HepG2 (cell line): ENCODE measurements at regions not wholly inside any gene's neighbourhood (a gene's known extent, or its start where the extent isn't known, plus 50 kb on each side); places are given as distances from the start of the nearest gene placed in this dataset.
A peak's percentile ranks its signal among the peaks of the same experiment; 100 is the strongest.

ENCODE experiments used
- EED ChIP-seq: sonication (generic); formaldehyde crosslinking; IDR thresholded peaks from 2 replicates; pipeline ENCODE4 v1.5.0; 2020; ENCODE audit warnings: mild to moderate bottlenecking, missing genetic modification reagents
- ESRRA ChIP-seq: sonication (generic); formaldehyde crosslinking; IDR thresholded peaks from 2 replicates; pipeline ENCODE4 v1.5.1; 2020; ENCODE audit warnings: mild to moderate bottlenecking, low read depth, missing genetic modification reagents
- FOXK1 ChIP-seq: sonication (generic); formaldehyde crosslinking; IDR thresholded peaks from 2 replicates; pipeline ENCODE4 v1.4.0; 2020; ENCODE audit warnings: low read depth, missing genetic modification reagents, borderline replicate concordance
- FOXM1 ChIP-seq: sonication (generic); formaldehyde crosslinking; IDR thresholded peaks from 2 replicates; pipeline ENCODE4 v1.5.0; 2020; ENCODE audit warnings: missing genetic modification reagents
- GTF3A ChIP-seq: sonication (generic); formaldehyde crosslinking; conservative IDR thresholded peaks from 2 replicates; pipeline ENCODE4 v1.4.0; 2020; ENCODE audit warnings: mild to moderate bottlenecking, missing genetic modification reagents
- HMG20B ChIP-seq: conservative IDR thresholded peaks from 2 replicates; pipeline ENCODE4 v1.6.1; 2016; ENCODE audit warnings: missing genetic modification reagents, missing compliant biosample characterization
- ISL2 ChIP-seq: sonication (generic); formaldehyde crosslinking; IDR thresholded peaks from 2 replicates; pipeline ENCODE4 v1.5.0; 2020; ENCODE audit warnings: missing genetic modification reagents
- MAFG ChIP-seq: sonication (generic); formaldehyde crosslinking; IDR thresholded peaks from 2 replicates; pipeline ENCODE4 v1.5.1; 2020; ENCODE audit warnings: mild to moderate bottlenecking, missing genetic modification reagents
- MXD4 ChIP-seq: IDR thresholded peaks from 2 replicates; pipeline ENCODE4 v1.6.1; 2016; ENCODE audit warnings: mild to moderate bottlenecking, missing biosample characterization, missing genetic modification reagents
- MZF1 ChIP-seq: sonication (generic); formaldehyde crosslinking; IDR thresholded peaks from 2 replicates; pipeline ENCODE4 v1.8.1; 2023; ENCODE audit warnings: mild to moderate bottlenecking, missing genetic modification reagents, borderline replicate concordance
- NFE2L1 ChIP-seq: sonication (generic); formaldehyde crosslinking; IDR thresholded peaks from 2 replicates; pipeline ENCODE4 v1.4.0; 2020; ENCODE audit warnings: missing genetic modification reagents, mild to moderate bottlenecking, borderline replicate concordance
- NFE2L2 ChIP-seq: fragments of 150-350 bp; IDR thresholded peaks from 2 replicates; pipeline ENCODE4 v1.6.1; 2014; ENCODE audit warnings: low read length
- SNAI1 ChIP-seq: sonication (generic); formaldehyde crosslinking; IDR thresholded peaks from 2 replicates; pipeline ENCODE4 v1.5.0; 2020; ENCODE audit warnings: mild to moderate bottlenecking, missing genetic modification reagents, borderline replicate concordance
- TARDBP ChIP-seq: sonication (generic); formaldehyde crosslinking; IDR thresholded peaks from 2 replicates; pipeline ENCODE4 v1.8.0; 2022; ENCODE audit warnings: mild to moderate bottlenecking, missing genetic modification reagents
- TCF7 ChIP-seq: sonication (generic); IDR thresholded peaks from 2 replicates; pipeline ENCODE4 v1.6.1; 2016; ENCODE audit warnings: antibody characterized with exemption, low read depth
- THAP7 ChIP-seq: sonication (generic); formaldehyde crosslinking; IDR thresholded peaks from 2 replicates; pipeline ENCODE4 v1.8.1; 2023; ENCODE audit warnings: mild to moderate bottlenecking, missing genetic modification reagents
- TIGD3 ChIP-seq: sonication (generic); formaldehyde crosslinking; IDR thresholded peaks from 2 replicates; pipeline ENCODE4 v1.5.1; 2020; ENCODE audit warnings: mild to moderate bottlenecking, missing genetic modification reagents, borderline replicate concordance
- ZBTB21 ChIP-seq: sonication (generic); formaldehyde crosslinking; IDR thresholded peaks from 2 replicates; pipeline ENCODE4 v1.4.0; 2020; ENCODE audit warnings: missing genetic modification reagents
- ZNF17 ChIP-seq: sonication (generic); formaldehyde crosslinking; IDR thresholded peaks from 2 replicates; pipeline ENCODE4 v1.5.0; 2020; ENCODE audit warnings: mild to moderate bottlenecking, missing genetic modification reagents
- ZNF260 ChIP-seq: sonication (generic); formaldehyde crosslinking; IDR thresholded peaks from 2 replicates; pipeline ENCODE4 v1.4.0; 2020; ENCODE audit warnings: missing genetic modification reagents, low read depth, mild to moderate bottlenecking, borderline replicate concordance
- ZNF280B ChIP-seq: sonication (generic); formaldehyde crosslinking; IDR thresholded peaks from 2 replicates; pipeline ENCODE4 v1.5.0; 2020; ENCODE audit warnings: missing genetic modification reagents, mild to moderate bottlenecking, borderline replicate concordance
- ZNF34 ChIP-seq: sonication (generic); formaldehyde crosslinking; IDR thresholded peaks from 2 replicates; pipeline ENCODE4 v1.4.0; 2020; ENCODE audit warnings: mild to moderate bottlenecking, missing genetic modification reagents, borderline replicate concordance
- ZNF513 ChIP-seq: sonication (generic); formaldehyde crosslinking; conservative IDR thresholded peaks from 2 replicates; pipeline ENCODE4 v1.5.0; 2020; ENCODE audit warnings: missing genetic modification reagents
- ZNF563 ChIP-seq: sonication (generic); formaldehyde crosslinking; IDR thresholded peaks from 2 replicates; pipeline ENCODE4 v1.8.0; 2022; ENCODE audit warnings: mild to moderate bottlenecking, moderate library complexity, missing genetic modification reagents
- ZNF576 ChIP-seq: sonication (generic); formaldehyde crosslinking; IDR thresholded peaks from 2 replicates; pipeline ENCODE4 v1.4.0; 2020; ENCODE audit warnings: mild to moderate bottlenecking, missing genetic modification reagents
- ZNF839 ChIP-seq: sonication (generic); formaldehyde crosslinking; IDR thresholded peaks from 2 replicates; pipeline ENCODE4 v1.4.0; 2020; ENCODE audit warnings: missing genetic modification reagents, mild to moderate bottlenecking, borderline replicate concordance
- ZNF841 ChIP-seq: sonication (generic); formaldehyde crosslinking; IDR thresholded peaks from 2 replicates; pipeline ENCODE4 v1.8.1; 2023; ENCODE audit warnings: missing genetic modification reagents, borderline replicate concordance

GRCh38 chr5:147175516-147176097 is 59.2 kb upstream of the STK32A start (continued):
- no peak for TF ChIP-seq ZNF513
- TF ChIP-seq NFE2L1 (CRISPR knock-in tag) = no peak
- TF ChIP-seq MZF1 (CRISPR knock-in tag) = no peak
- TF ChIP-seq FOXK1 = peak; percentile 33; the same call in 1 of the 2 replicates
- no peak for TF ChIP-seq ZNF563 (CRISPR knock-in tag)
- no peak for TF ChIP-seq ZNF17 (CRISPR knock-in tag)
- TF ChIP-seq TIGD3 (CRISPR knock-in tag) = no peak
- TF ChIP-seq HMG20B (CRISPR knock-in tag) = no peak
- no peak for TF ChIP-seq ZNF576 (CRISPR knock-in tag)
- TF ChIP-seq EED (CRISPR knock-in tag) = no peak
- TF ChIP-seq TCF7 = peak; percentile 55
- no peak for TF ChIP-seq GTF3A (CRISPR knock-in tag)
- no peak for TF ChIP-seq ZNF34 (CRISPR knock-in tag)
- no peak for TF ChIP-seq ISL2 (CRISPR knock-in tag)
- TF ChIP-seq ESRRA = 0 out of 2 replicates have a peak, but pooled peaks have one; percentile 39
- no peak for TF ChIP-seq ZNF280B (CRISPR knock-in tag)
- TF ChIP-seq NFE2L2 = no peak
- peak; percentile 35; the same call in 1 of the 2 replicates for TF ChIP-seq MXD4 (CRISPR knock-in tag)
- no peak for TF ChIP-seq FOXM1
- peak; percentile 37; the same call in 1 of the 2 replicates for TF ChIP-seq TARDBP (CRISPR knock-in tag)
- no peak for TF ChIP-seq SNAI1 (CRISPR knock-in tag)
- 0 out of 2 replicates have a peak, but pooled peaks have one; percentile 37 for TF ChIP-seq ZNF841 (CRISPR knock-in tag)
- TF ChIP-seq THAP7 (CRISPR knock-in tag) = no peak
- TF ChIP-seq MAFG = no peak
- TF ChIP-seq ZNF260 (CRISPR knock-in tag) = no peak
- TF ChIP-seq ZBTB21 (CRISPR knock-in tag) = no peak
- no peak for TF ChIP-seq ZNF839 (CRISPR knock-in tag)
